GM12878 (cell line): ENCODE measurements at regions not wholly inside any gene's neighbourhood (a gene's known extent, or its start where the extent isn't known, plus 50 kb on each side); places are given as distances from the start of the nearest gene placed in this dataset.

ENCODE experiments used
- ATAC-seq: fragments of 200-7000 bp; cut with Tn5 transposase; 3 replicates; pipeline ENCODE4 v1.9.1; 2020; ENCODE audit warnings: mild to moderate bottlenecking, moderate library complexity
- BruUV-seq: library from RNA; stranded (reverse); fragments of 400-500 nt; replicated peaks from 2 replicates; lab custom pipeline; 2021; lab: Mats Ljungman, UMichigan
- CTCF ChIA-PET: fragments of 300-600 bp; sonication (Branson Sonifier 250); formaldehyde crosslinking; extraction: SDS; loops from one replicate; lab custom pipeline; 2021; ENCODE audit warnings: inconsistent platforms; lab: Yijun Ruan, JAX
- POLR2A ChIA-PET: fragments of 350-600 bp; formaldehyde crosslinking; extraction: SDS; loops from one replicate; lab custom pipeline; 2021; ENCODE audit warnings: inconsistent platforms; lab: Charles Lee
- RAD21 ChIA-PET: fragments of 300-600 bp; sonication (Branson Sonifier 250); formaldehyde crosslinking; loops from one replicate; lab custom pipeline; 2023; ENCODE audit warnings: antibody characterized with exemption; ENCODE audit not compliant: unreplicated experiment; lab: Charles Lee
- SMC1A ChIA-PET: fragments of 300-600 bp; sonication (Branson Sonifier 250); formaldehyde crosslinking; loops from one replicate; lab custom pipeline; 2023; ENCODE audit not compliant: unreplicated experiment, uncharacterized antibody; lab: Charles Lee
- DNase-seq: peaks from one replicate; pipeline ENCODE4 v3.0.0-alpha.2; 2011; ENCODE audit warnings: low read depth, low spot score
- FAIRE-seq: peaks from 3 replicates; lab custom pipeline; 2011; peaks lifted over from hg19 to GRCh38; lab: Jason Lieb, UNC
- H2AFZ ChIP-seq: 2 replicates; pipeline ENCODE4 v1.6.0; 2011; ENCODE audit warnings: low read depth, low read length, control low read depth; ENCODE audit not compliant: control insufficient read depth
- H3K27ac ChIP-seq: 2 replicates; pipeline ENCODE4 v1.5.1; 2011; ENCODE audit warnings: control low read depth; ENCODE audit not compliant: control insufficient read depth, insufficient read depth
- H3K27me3 ChIP-seq, 2 experiments: replicated peaks in 1 of 2; 2 replicates each; pipeline versions ENCODE4 v1.6.0 to v1.6.1; 2011; ENCODE audit warnings: low read length in 1 of 2; ENCODE audit not compliant: control insufficient read depth in 2 of 2, insufficient read depth in 2 of 2
- H3K36me3 ChIP-seq, 2 experiments: 2 replicates each; pipeline ENCODE4 v1.5.1; 2011; ENCODE audit warnings: low read length in 1 of 2; ENCODE audit not compliant: control insufficient read depth in 2 of 2, insufficient read depth in 2 of 2
- H3K4me1 ChIP-seq: 2 replicates; pipeline ENCODE4 v1.6.1; 2011; ENCODE audit warnings: mild to moderate bottlenecking, low read length, moderate library complexity, mixed read lengths; ENCODE audit not compliant: control insufficient read depth, insufficient read depth
- H3K4me2 ChIP-seq: 2 replicates; pipeline ENCODE4 v1.6.0; 2011; ENCODE audit warnings: control low read depth; ENCODE audit not compliant: control insufficient read depth, insufficient read depth
- H3K4me3 ChIP-seq: fragments of 200-600 bp; sonication (generic); 2 replicates; pipeline ENCODE4 v1.5.1; 2016
- H3K79me2 ChIP-seq: 2 replicates; pipeline ENCODE4 v1.6.0; 2011; ENCODE audit warnings: low read length; ENCODE audit not compliant: control insufficient read depth, insufficient read depth
- H3K9ac ChIP-seq: 2 replicates; pipeline ENCODE4 v1.8.0; 2011; ENCODE audit warnings: low read length, control low read depth, mixed read lengths; ENCODE audit not compliant: control insufficient read depth, insufficient read depth
- H3K9me3 ChIP-seq: replicated peaks from 3 replicates; pipeline ENCODE4 v1.5.1; 2011; ENCODE audit warnings: mild to moderate bottlenecking, low read length; ENCODE audit not compliant: control insufficient read depth, insufficient read depth
- H4K20me1 ChIP-seq: 2 replicates; pipeline ENCODE4 v1.6.0; 2011; ENCODE audit not compliant: control insufficient read depth, insufficient read depth
- ATF3 ChIP-seq: IDR thresholded peaks from 2 replicates; pipeline ENCODE4 v1.6.1; 2011; ENCODE audit warnings: low read depth, mild to moderate bottlenecking, low read length, moderate library complexity, borderline replicate concordance; ENCODE audit errors: extremely low read depth
- BRCA1 ChIP-seq: IDR thresholded peaks from 2 replicates; pipeline ENCODE4 v1.6.1; 2011; ENCODE audit warnings: low read depth, low read length, improper control_type of control experiment
- CEBPB ChIP-seq, 2 experiments: fragments of 150-350 bp in 1 of 2; IDR thresholded peaks; 2 replicates each; pipeline ENCODE4 v1.6.1; 2012 to 2014; ENCODE audit warnings: low read depth in 2 of 2, low read length in 2 of 2, borderline replicate concordance in 1 of 2, inconsistent platforms in 1 of 2
- ESRRA ChIP-seq: IDR thresholded peaks from 2 replicates; pipeline ENCODE4 v1.6.1; 2012; ENCODE audit warnings: mild to moderate bottlenecking, low read length, improper control_type of control experiment
- HDAC6 ChIP-seq: fragments of 200-600 bp; sonication (generic); IDR thresholded peaks from one replicate; pipeline ENCODE4 v1.8.0; 2017; ENCODE audit warnings: antibody characterized with exemption; ENCODE audit not compliant: unreplicated experiment
- HDGF ChIP-seq: fragments of 450-650 bp; IDR thresholded peaks from 2 replicates; pipeline ENCODE4 v1.6.1; 2016; ENCODE audit warnings: antibody characterized with exemption
- NFXL1 ChIP-seq: fragments of 450-650 bp; IDR thresholded peaks from 2 replicates; pipeline ENCODE4 v1.6.1; 2017; ENCODE audit warnings: antibody characterized with exemption, mild to moderate bottlenecking, borderline replicate concordance
- NKRF ChIP-seq: fragments of 450-650 bp; conservative IDR thresholded peaks from 2 replicates; pipeline ENCODE4 v1.6.1; 2017; ENCODE audit warnings: mild to moderate bottlenecking, moderate library complexity
- PKNOX1 ChIP-seq: fragments of 450-650 bp; IDR thresholded peaks from 2 replicates; pipeline ENCODE4 v1.6.1; 2016; ENCODE audit warnings: mild to moderate bottlenecking
- PML ChIP-seq: IDR thresholded peaks from 2 replicates; pipeline ENCODE4 v1.6.1; 2012; ENCODE audit warnings: low read length, inconsistent platforms
- POLR2AphosphoS2 ChIP-seq: IDR thresholded peaks from 2 replicates; pipeline ENCODE4 v1.6.1; 2011; ENCODE audit warnings: low read depth, mild to moderate bottlenecking, low read length, improper control_type of control experiment, moderate library complexity
- RAD51 ChIP-seq: fragments of 450-650 bp; IDR thresholded peaks from 2 replicates; pipeline ENCODE4 v1.6.1; 2016; ENCODE audit warnings: moderate library complexity, mild to moderate bottlenecking, inconsistent platforms
- RFX5 ChIP-seq: IDR thresholded peaks from 2 replicates; pipeline ENCODE4 v1.6.1; 2011; ENCODE audit warnings: low read depth, low read length, improper control_type of control experiment
- TCF3 ChIP-seq: IDR thresholded peaks from 2 replicates; pipeline ENCODE4 v1.6.1; 2012; ENCODE audit warnings: low read depth, mild to moderate bottlenecking, low read length, borderline replicate concordance; ENCODE audit not compliant: insufficient read depth
- USF2 ChIP-seq: IDR thresholded peaks from 2 replicates; pipeline ENCODE4 v1.6.1; 2011; ENCODE audit warnings: low read depth, low read length, improper control_type of control experiment, borderline replicate concordance
- YY1 ChIP-seq: IDR thresholded peaks from 2 replicates; pipeline ENCODE4 v1.6.1; 2011; ENCODE audit warnings: low read depth, mild to moderate bottlenecking, low read length
- ZNF217 ChIP-seq: fragments of 450-650 bp; IDR thresholded peaks from 2 replicates; pipeline ENCODE4 v1.6.1; 2017; ENCODE audit warnings: antibody characterized with exemption, mild to moderate bottlenecking
- WGBS: methylation state at CpG from one replicate; pipeline ENCODE4 v1.1.6; 2016; ENCODE audit warnings: low lambda C conversion rate; ENCODE audit not compliant: insufficient replicate concordance, insufficient coverage; ENCODE audit errors: missing lambda C conversion rate; 5-methylcytosine and 5-hydroxymethylcytosine counted together
- in situ Hi-C: fragments of 300-500 bp; cut with MboI; formaldehyde crosslinking; loops from 9 replicates; pipeline ENCODE4 v1.14.3; 2018; ENCODE audit warnings: mixed read lengths
- intact Hi-C: fragments of 100-400 bp; cut with micrococcal nuclease; formaldehyde crosslinking; loops from one replicate; pipeline ENCODE4 v1.14.2; 2022; ENCODE audit not compliant: unreplicated experiment

GRCh38 chr7:10634239-10634638 lies 339.4 kb upstream of the PHF14 start:
- SMC1A ChIA-PET, result interaction anchor here (0.7 to 1.0 kb wide), 3 partner anchors 11 to 254 kb away, joined by 3 read pairs; no protein-coding TSS in a partner anchor
- RAD21 ChIA-PET, result no interaction called here
- ATAC-seq (no peak), DNase-seq (no peak), FAIRE-seq (no peak)
- 16% methylated on average over 2 of the region's 2 CpGs for WGBS
- no peaks in the 10 kb centered on the region for H3K36me3 ChIP-seq
- POLR2A ChIA-PET, result no interaction called here
- intact Hi-C loops, result loop anchor here (10.0 kb wide), 1 partner anchor 581 kb away; no protein-coding TSS in a partner anchor
- no peaks in the 10 kb centered on the region for H3K27me3 ChIP-seq
- H3K4me2 ChIP-seq, result no peak overlapping the region
- in situ Hi-C loops, result no loop called here
- no peak overlapping the region for H3K4me3 ChIP-seq
- no peak overlapping the region for H3K27ac ChIP-seq
- TF ChIP-seq ATF3 (no peak), YY1 (no peak), POLR2AphosphoS2 (no peak), HDGF (no peak), RFX5 (no peak), ESRRA (no peak), USF2 (no peak), CEBPB (IDR thresholded peaks at IDR 0.05; ENCODE audit: borderline replicate concordance in 1 of 2, low read depth in 2 of 2, low read length in 2 of 2) (no peak), NFXL1 (no peak), TCF3 (no peak), HDAC6 (no peak), NKRF (no peak), PKNOX1 (no peak), BRCA1 (no peak), RAD51 (no peak), ZNF217 (no peak), PML (no peak)
- CTCF ChIA-PET, result no interaction called here
- BruUV-seq, result no TSS peak
- H3K9me3 ChIP-seq, result no peaks in the 10 kb centered on the region
- H2AFZ ChIP-seq, result no peak overlapping the region
- no peaks in the 10 kb centered on the region for H4K20me1 ChIP-seq
- no peaks in the 10 kb centered on the region for H3K79me2 ChIP-seq
- H3K4me1 ChIP-seq, result no peaks in the 10 kb centered on the region
- no peak overlapping the region for H3K9ac ChIP-seq
